ENCODE measurements at regions not wholly inside any gene's neighbourhood (a gene's known extent, or its start where the extent isn't known, plus 50 kb on each side); places are given as distances from the start of the nearest gene placed in this dataset.

- TF ChIP-seq CTCF (IDR thresholded peaks at IDR 0.05; ENCODE audit: low read length) (no peak), EZH2phosphoT487 (IDR thresholded peaks at IDR 0.05; ENCODE audit: low read length) (no peak)
These were observed 1043.8 kb downstream of the BRD1 start for GRCh38 chr22:48783821-48784266.

Data from MM.1S (cell line).